IMR-90 (cell line): ENCODE measurements at regions not wholly inside any gene's neighbourhood (a gene's known extent, or its start where the extent isn't known, plus 50 kb on each side); places are given as distances from the start of the nearest gene placed in this dataset.

Experiments
- ATAC-seq: fragments of 200-7000 bp; cut with Tn5 transposase; 2 replicates; pipeline ENCODE4 v1.9.1; 2020; ENCODE audit warnings: low read depth, mild to moderate bottlenecking, moderate library complexity
- BruUV-seq: library from RNA; stranded (reverse); fragments of 400-500 nt; replicated peaks from 2 replicates; lab custom pipeline; 2021; lab: Mats Ljungman, UMichigan
- CTCF ChIA-PET: fragments of 300-600 bp; formaldehyde crosslinking; extraction: SDS; loops from one replicate; lab custom pipeline; 2021; ENCODE audit warnings: antibody characterized with exemption; lab: Yijun Ruan, JAX
- POLR2A ChIA-PET: fragments of 300-600 bp; sonication (Branson Sonifier 250); formaldehyde crosslinking; loops from one replicate; lab custom pipeline; 2022; ENCODE audit warnings: antibody characterized with exemption; ENCODE audit not compliant: unreplicated experiment; lab: Charles Lee
- DNase-seq: peaks from one replicate; pipeline ENCODE4 v3.0.0; 2013
- H2AFZ ChIP-seq: replicated peaks from 2 replicates; pipeline ENCODE3; 2013; ENCODE audit warnings: low read length, mild to moderate bottlenecking; ENCODE audit not compliant: poor library complexity
- H2AK5ac ChIP-seq: 2 replicates; pipeline ENCODE4 v1.6.1; 2013; ENCODE audit warnings: low read depth, low read length, inconsistent platforms
- H2AK9ac ChIP-seq: replicated peaks from 2 replicates; pipeline ENCODE3; 2013; ENCODE audit warnings: mild to moderate bottlenecking, low read depth, low read length, moderate library complexity; ENCODE audit not compliant: poor library complexity
- H2BK120ac ChIP-seq: 2 replicates; pipeline ENCODE4 v1.6.1; 2013; ENCODE audit warnings: low read depth, low read length, inconsistent platforms
- H2BK15ac ChIP-seq: 3 replicates; pipeline ENCODE4 v1.6.1; 2013; ENCODE audit warnings: low read depth, low read length, inconsistent platforms
- H2BK20ac ChIP-seq: 2 replicates; pipeline ENCODE4 v1.6.1; 2013; ENCODE audit warnings: low read depth, mild to moderate bottlenecking, inconsistent platforms, low read length, moderate library complexity
- H2BK5ac ChIP-seq: 2 replicates; pipeline ENCODE4 v1.6.1; 2013; ENCODE audit warnings: mild to moderate bottlenecking, low read depth, low read length, inconsistent platforms; ENCODE audit not compliant: poor library complexity, severe bottlenecking
- H3K14ac ChIP-seq: replicated peaks from 2 replicates; pipeline ENCODE4 v1.6.1; 2013; ENCODE audit warnings: low read depth, low read length, inconsistent platforms
- H3K18ac ChIP-seq: 2 replicates; pipeline ENCODE4 v1.6.1; 2013; ENCODE audit warnings: low read depth, low read length, control low read depth
- H3K23ac ChIP-seq: 2 replicates; pipeline ENCODE4 v1.6.1; 2013; ENCODE audit warnings: low read depth, low read length, inconsistent platforms
- H3K27ac ChIP-seq: 2 replicates; pipeline ENCODE4 v1.5.1; 2013; ENCODE audit warnings: mild to moderate bottlenecking, control low read depth, low read length; ENCODE audit not compliant: insufficient read depth
- H3K27me3 ChIP-seq: 2 replicates; pipeline ENCODE4 v1.6.1; 2013; ENCODE audit warnings: low read length; ENCODE audit not compliant: control insufficient read depth, insufficient read depth
- H3K36me3 ChIP-seq: 2 replicates; pipeline ENCODE4 v1.6.1; 2013; ENCODE audit warnings: low read length, mixed read lengths; ENCODE audit not compliant: control insufficient read depth, insufficient read depth
- H3K4ac ChIP-seq: 2 replicates; pipeline ENCODE4 v1.6.1; 2013; ENCODE audit warnings: low read depth, low read length, inconsistent platforms
- H3K4me1 ChIP-seq: 2 replicates; pipeline ENCODE4 v1.6.1; 2013; ENCODE audit warnings: low read length, mixed read lengths; ENCODE audit not compliant: control insufficient read depth, insufficient read depth
- H3K4me2 ChIP-seq: 2 replicates; pipeline ENCODE4 v1.6.1; 2013; ENCODE audit warnings: low read depth, mild to moderate bottlenecking, control low read depth, low read length, moderate library complexity
- H3K4me3 ChIP-seq: 2 replicates; pipeline ENCODE4 v1.5.1; 2013; ENCODE audit warnings: low read depth, mild to moderate bottlenecking, control low read depth, low read length, moderate library complexity; ENCODE audit not compliant: insufficient read depth
- H3K56ac ChIP-seq: 2 replicates; pipeline ENCODE4 v1.6.1; 2013; ENCODE audit warnings: low read length, inconsistent platforms; ENCODE audit not compliant: insufficient read depth; ENCODE audit errors: extremely low read depth
- H3K79me1 ChIP-seq, 2 experiments: 2 replicates each; pipeline ENCODE4 v1.6.1; 2013; ENCODE audit warnings: low read length in 2 of 2, inconsistent platforms in 1 of 2, low read depth in 1 of 2
- H3K9ac ChIP-seq: 2 replicates; pipeline ENCODE4 v1.6.1; 2013; ENCODE audit warnings: low read depth, low read length, control low read depth
- H3K9me1 ChIP-seq: 2 replicates; pipeline ENCODE4 v1.6.1; 2013; ENCODE audit warnings: low read length, inconsistent platforms; ENCODE audit not compliant: insufficient read depth
- H3K9me3 ChIP-seq: 2 replicates; pipeline ENCODE4 v1.6.1; 2013; ENCODE audit warnings: low read length; ENCODE audit not compliant: control insufficient read depth, insufficient read depth
- H4K20me1 ChIP-seq: 2 replicates; pipeline ENCODE4 v1.6.1; 2013; ENCODE audit warnings: low read length, inconsistent platforms; ENCODE audit not compliant: insufficient read depth
- H4K5ac ChIP-seq: 2 replicates; pipeline ENCODE4 v1.6.1; 2013; ENCODE audit warnings: mild to moderate bottlenecking, low read depth, low read length, control low read depth
- H4K8ac ChIP-seq, 2 experiments: 2 replicates each; pipeline ENCODE4 v1.6.1; 2013; ENCODE audit warnings: low read depth in 2 of 2, low read length in 2 of 2, control low read depth in 1 of 2, inconsistent platforms in 1 of 2
- H4K91ac ChIP-seq: 2 replicates; pipeline ENCODE4 v1.6.1; 2013; ENCODE audit warnings: low read depth, low read length, inconsistent platforms; ENCODE audit not compliant: insufficient read depth
- CEBPB ChIP-seq: IDR thresholded peaks from 2 replicates; pipeline ENCODE4 v1.6.1; 2012; ENCODE audit warnings: low read depth, low read length, improper control_type of control experiment
- CTCF ChIP-seq: conservative IDR thresholded peaks from 2 replicates; pipeline ENCODE4 v1.5.1; 2012; ENCODE audit warnings: mild to moderate bottlenecking, low read depth, low read length, improper control_type of control experiment
- FOS ChIP-seq: fragments of 150-350 bp; IDR thresholded peaks from 2 replicates; pipeline ENCODE4 v1.6.1; 2016; ENCODE audit warnings: low read depth, low read length
- WGBS, 2 experiments: methylation state at CpG; one replicate each; pipeline versions ENCODE4 v1.1.5 to v1.1.7; 2013; ENCODE audit warnings: missing lambda C conversion rate in 2 of 2; ENCODE audit not compliant: insufficient read length in 1 of 2; ENCODE audit errors: extremely low coverage in 2 of 2; 5-methylcytosine and 5-hydroxymethylcytosine counted together
- dilution Hi-C: fragments of 300-500 bp; cut with HindIII; formaldehyde crosslinking; loops from one replicate; pipeline ENCODE4 v1.14.3; 2018; ENCODE audit warnings: low sequenced_read_pairs; ENCODE audit not compliant: unreplicated experiment
- in situ Hi-C: fragments of 300-500 bp; cut with MboI; formaldehyde crosslinking; loops from 3 replicates; pipeline ENCODE4 v1.14.3; 2019; ENCODE audit warnings: low sequenced_read_pairs, inconsistent platforms, mixed read lengths
- intact Hi-C: fragments of 100-400 bp; cut with micrococcal nuclease; formaldehyde crosslinking; loops from 2 replicates; pipeline ENCODE4 v1.10.0; 2022

- WGBS, 2 experiments = no CpG with 5 or more reads among the region's 3 CpGs
- CTCF ChIA-PET = interaction anchor here (0.7 kb wide), 1 partner anchor 1479 kb away, joined by 3 read pairs; no protein-coding TSS in a partner anchor
Observed at GRCh38 chr13:54018485-54018884, 989.9 kb downstream of the OLFM4 start.

More at GRCh38 chr13:54018485-54018884, 989.9 kb downstream of the OLFM4 start:
- no peak overlapping the region for H2AK5ac ChIP-seq
- H3K56ac ChIP-seq = no peak overlapping the region
- ATAC-seq (no peak), DNase-seq (no peak)
- H3K27me3 ChIP-seq = no peaks in the 10 kb centered on the region
- dilution Hi-C loops = no loop called here
- peaks cover 8% of the 10 kb centered on the region for H3K9me3 ChIP-seq
- H3K4ac ChIP-seq = no peak overlapping the region
- no peak overlapping the region for H2BK15ac ChIP-seq
- no peak overlapping the region for H2BK20ac ChIP-seq
- no peak overlapping the region for H4K91ac ChIP-seq
- H3K18ac ChIP-seq = no peak overlapping the region
- H4K8ac ChIP-seq = no peak overlapping the region
- H3K14ac ChIP-seq = no peak overlapping the region
- H3K4me2 ChIP-seq = no peak overlapping the region
- no peak overlapping the region for H2BK5ac ChIP-seq
- intact Hi-C loops = no loop called here
- no peak overlapping the region for H4K5ac ChIP-seq
- H3K27ac ChIP-seq = no peak overlapping the region
- no TSS peak for BruUV-seq
- no peak overlapping the region for H2AFZ ChIP-seq
- H3K9ac ChIP-seq = no peak overlapping the region
- no peak overlapping the region for H3K23ac ChIP-seq
- no peaks in the 10 kb centered on the region for H3K4me1 ChIP-seq
- H4K20me1 ChIP-seq = no peaks in the 10 kb centered on the region
- no peaks in the 10 kb centered on the region for H3K36me3 ChIP-seq
- no peak overlapping the region for H2AK9ac ChIP-seq
- POLR2A ChIA-PET = no interaction called here
- H3K4me3 ChIP-seq = no peak overlapping the region
- no peaks in the 10 kb centered on the region for H3K9me1 ChIP-seq
- H3K79me1 ChIP-seq = no peaks in the 10 kb centered on the region
- no peak overlapping the region for H2BK120ac ChIP-seq
- no peak for TF ChIP-seq CEBPB
- no peak for TF ChIP-seq CTCF
- TF ChIP-seq FOS = no peak
- in situ Hi-C loops = no loop called here
